Epithelial cell of proximal tubule (primary cell): ENCODE measurements at regions not wholly inside any gene's neighbourhood (a gene's known extent, or its start where the extent isn't known, plus 50 kb on each side); places are given as distances from the start of the nearest gene placed in this dataset.

Experiments
- DNase-seq: peaks from one replicate; pipeline ENCODE4 v3.0.0-alpha.2; 2011; ENCODE audit warnings: low read depth
- H3K4me3 ChIP-seq: 2 replicates; pipeline ENCODE4 v1.5.1; 2011; ENCODE audit warnings: low read depth, mild to moderate bottlenecking, low read length
- TF ChIP-seq, protein P1 (sequence below): conservative IDR thresholded peaks from 2 replicates; pipeline ENCODE4 v1.5.1; 2012; ENCODE audit warnings: low read depth, mild to moderate bottlenecking, low read length

DNA sequence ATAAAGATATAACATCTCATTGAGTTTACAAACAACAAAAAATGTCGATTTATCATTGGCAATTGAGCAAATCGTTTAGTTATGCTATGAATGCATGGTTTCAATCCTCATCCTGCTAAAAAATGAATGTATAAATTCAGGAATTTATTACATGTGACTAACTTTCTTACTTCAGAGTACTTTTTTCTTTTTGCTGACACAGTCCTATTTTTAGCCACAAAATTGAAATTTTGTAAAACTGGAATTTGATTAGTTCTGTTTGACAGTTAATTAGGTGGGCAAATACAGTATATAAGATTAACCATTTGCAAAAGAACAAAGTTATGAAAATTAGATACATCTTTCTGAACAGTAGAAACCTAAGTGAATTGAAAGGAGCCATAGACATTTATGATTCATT lies 925.0 kb upstream of the CHORDC1 start:
- DNase-seq: no peak
- H3K4me3 ChIP-seq: no peak overlapping the region
- TF ChIP-seq, protein P1, sequence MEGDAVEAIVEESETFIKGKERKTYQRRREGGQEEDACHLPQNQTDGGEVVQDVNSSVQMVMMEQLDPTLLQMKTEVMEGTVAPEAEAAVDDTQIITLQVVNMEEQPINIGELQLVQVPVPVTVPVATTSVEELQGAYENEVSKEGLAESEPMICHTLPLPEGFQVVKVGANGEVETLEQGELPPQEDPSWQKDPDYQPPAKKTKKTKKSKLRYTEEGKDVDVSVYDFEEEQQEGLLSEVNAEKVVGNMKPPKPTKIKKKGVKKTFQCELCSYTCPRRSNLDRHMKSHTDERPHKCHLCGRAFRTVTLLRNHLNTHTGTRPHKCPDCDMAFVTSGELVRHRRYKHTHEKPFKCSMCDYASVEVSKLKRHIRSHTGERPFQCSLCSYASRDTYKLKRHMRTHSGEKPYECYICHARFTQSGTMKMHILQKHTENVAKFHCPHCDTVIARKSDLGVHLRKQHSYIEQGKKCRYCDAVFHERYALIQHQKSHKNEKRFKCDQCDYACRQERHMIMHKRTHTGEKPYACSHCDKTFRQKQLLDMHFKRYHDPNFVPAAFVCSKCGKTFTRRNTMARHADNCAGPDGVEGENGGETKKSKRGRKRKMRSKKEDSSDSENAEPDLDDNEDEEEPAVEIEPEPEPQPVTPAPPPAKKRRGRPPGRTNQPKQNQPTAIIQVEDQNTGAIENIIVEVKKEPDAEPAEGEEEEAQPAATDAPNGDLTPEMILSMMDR: no peak

DNA sequence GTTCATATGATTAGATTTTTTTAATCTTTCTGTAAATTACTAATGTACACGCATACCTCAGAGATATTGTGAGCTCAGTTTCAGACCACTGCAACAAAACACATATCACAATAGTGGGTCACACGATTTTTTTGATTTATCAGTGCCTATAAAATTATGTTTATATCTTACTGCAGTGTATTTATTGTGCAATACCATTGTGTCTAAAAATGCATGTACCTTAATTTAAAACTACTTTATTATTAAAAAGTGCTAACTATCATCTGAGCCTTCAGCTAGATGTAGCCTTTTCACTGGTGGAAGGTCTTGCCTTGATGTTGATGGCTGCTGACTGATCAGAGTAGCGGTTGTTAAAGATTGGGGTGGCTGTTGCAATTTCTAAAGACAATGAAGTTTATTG lies 918.8 kb upstream of the CHORDC1 start:
- TF ChIP-seq, protein P1: no peak
- H3K4me3 ChIP-seq: no peak overlapping the region
- no peak for DNase-seq

DNA sequence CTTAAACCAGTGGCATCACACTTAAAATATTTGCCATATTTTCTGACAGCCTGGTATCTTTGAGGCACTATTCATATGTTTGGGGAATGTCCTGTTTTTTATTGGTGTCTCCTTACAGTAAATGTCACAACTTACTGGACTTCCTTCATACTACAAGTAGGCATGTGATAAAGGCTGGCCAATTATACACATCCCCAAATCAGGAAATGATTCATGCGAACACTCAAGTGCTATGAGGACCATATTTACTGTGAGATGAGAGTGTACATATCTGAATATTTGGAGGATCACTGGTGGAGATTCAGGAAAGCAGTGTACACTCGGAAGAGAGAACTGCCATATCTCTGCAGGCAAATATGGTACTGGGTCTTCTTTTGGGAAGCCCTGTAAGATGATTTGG lies 913.8 kb upstream of the CHORDC1 start:
- no peak overlapping the region for H3K4me3 ChIP-seq
- no peak for DNase-seq
- TF ChIP-seq, protein P1: no peak

DNA sequence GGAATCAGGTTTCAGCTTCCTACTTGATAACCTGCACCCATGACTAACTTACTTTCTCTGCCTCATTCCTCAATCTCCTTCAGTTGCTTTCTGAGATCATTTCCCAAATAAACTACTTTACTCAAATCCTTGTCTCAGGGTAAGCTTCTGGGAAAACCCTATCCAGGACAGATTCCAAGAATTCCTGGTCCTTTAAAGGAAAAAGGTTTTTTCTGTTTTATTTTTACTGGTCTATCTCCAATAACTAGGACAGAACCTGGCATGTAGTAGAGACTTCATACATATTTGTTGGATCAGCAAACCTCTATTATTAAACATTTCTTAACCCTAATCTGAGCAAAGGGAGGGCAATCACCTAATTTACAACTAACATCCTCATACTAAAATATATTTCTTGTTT lies 910.5 kb upstream of the CHORDC1 start:
- no peak for DNase-seq
- TF ChIP-seq, protein P1: no peak
- no peak overlapping the region for H3K4me3 ChIP-seq

DNA sequence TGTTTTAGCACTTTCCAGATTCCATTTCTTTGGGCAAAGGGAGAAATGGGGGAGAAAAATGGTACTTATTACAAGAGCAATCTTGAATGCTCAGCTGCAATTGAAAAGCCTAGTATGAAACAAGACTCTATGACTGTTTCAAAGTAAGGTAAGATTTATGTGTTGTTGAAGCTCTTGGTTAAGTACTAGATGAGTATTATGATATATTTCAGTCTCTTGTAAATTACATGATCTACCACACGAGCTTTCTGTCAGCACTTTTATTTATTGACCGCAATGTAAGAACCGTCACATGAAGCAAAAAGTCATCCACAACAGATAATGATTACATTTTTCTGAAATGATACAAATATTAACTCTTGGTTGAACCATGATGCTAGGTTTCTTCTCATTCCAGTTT lies 906.7 kb upstream of the CHORDC1 start:
- TF ChIP-seq, protein P1: no peak
- no peak overlapping the region for H3K4me3 ChIP-seq
- no peak for DNase-seq

DNA sequence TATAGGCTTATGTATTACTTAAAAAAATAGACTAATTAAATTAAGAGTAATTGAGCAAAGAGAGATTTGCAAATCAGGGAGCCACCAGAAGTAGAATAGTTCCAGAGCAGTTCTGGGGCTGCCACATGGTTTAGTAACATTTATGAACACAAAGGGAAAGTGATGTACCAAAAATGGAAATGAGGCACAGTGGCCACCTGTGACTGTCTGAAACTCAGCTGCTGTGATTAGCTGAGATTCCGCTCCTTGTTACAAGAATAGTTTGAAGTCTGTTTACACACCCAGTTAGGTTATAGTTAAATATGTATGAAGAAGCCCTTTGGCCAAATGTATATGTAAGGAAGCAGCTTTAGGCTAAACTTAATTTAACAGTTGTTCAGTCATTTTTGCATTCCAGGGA lies 901.5 kb upstream of the CHORDC1 start:
- no peak for DNase-seq
- no peak overlapping the region for H3K4me3 ChIP-seq
- TF ChIP-seq, protein P1: no peak

DNA sequence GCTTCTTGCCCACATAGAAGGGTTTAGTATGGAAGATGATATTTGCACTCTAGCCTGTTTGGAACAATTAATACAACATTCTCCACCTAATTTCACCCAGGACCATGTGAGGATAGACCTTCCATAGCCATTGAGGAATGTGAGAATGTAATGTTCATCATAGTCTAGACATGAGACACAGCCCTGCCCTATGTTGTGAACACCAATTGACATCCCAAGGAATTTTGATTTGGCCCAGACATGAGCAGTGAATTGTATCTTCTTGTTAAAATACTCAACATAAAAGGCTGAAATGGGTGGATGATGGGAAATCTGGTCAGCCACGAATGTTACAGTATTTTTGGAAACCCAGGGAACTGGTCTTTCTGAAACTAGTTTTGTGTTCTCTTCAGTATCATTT lies 892.3 kb upstream of the CHORDC1 start:
- TF ChIP-seq, protein P1: no peak
- H3K4me3 ChIP-seq: no peak overlapping the region
- no peak for DNase-seq
